Gastroesophageal sphincter (tissue), 4 donors: ENCODE measurements at regions not wholly inside any gene's neighbourhood (a gene's known extent, or its start where the extent isn't known, plus 50 kb on each side); places are given as distances from the start of the nearest gene placed in this dataset.

ENCODE experiments used
- ATAC-seq: fragments of 150-250 bp; one replicate; pipeline ENCODE4 v1.9.1; 2016; ENCODE audit warnings: mild to moderate bottlenecking, moderate library complexity
- H3K27ac ChIP-seq, 4 donors: fragments of 200-600 bp; sonication (generic) in 3 of 4; 1 replicate in 3 of 4; 2 replicates in 1 of 4; pipeline ENCODE4 v1.5.1; 2016 to 2019
- H3K27me3 ChIP-seq: fragments of 200-600 bp; sonication (generic); one replicate; pipeline ENCODE4 v1.5.1; 2019
- H3K36me3 ChIP-seq, 2 donors: fragments of 200-600 bp; sonication (generic); one replicate each; pipeline ENCODE4 v1.5.1; 2019; ENCODE audit warnings: control low read depth in 1 of 2
- H3K4me1 ChIP-seq, 3 donors: fragments of 200-600 bp; sonication (generic); 1 replicate in 2 of 3; 2 replicates in 1 of 3; pipeline ENCODE4 v1.5.1; 2016 to 2019; ENCODE audit warnings: control low read depth in 2 of 3
- H3K4me3 ChIP-seq, 2 donors: fragments of 200-600 bp; sonication (generic); one replicate each; pipeline ENCODE4 v1.5.1; 2019; ENCODE audit warnings: mild to moderate bottlenecking in 1 of 2, moderate library complexity in 1 of 2
- H3K9me3 ChIP-seq, 3 donors: fragments of 200-600 bp; sonication (generic); one replicate each; pipeline ENCODE4 v1.5.1; 2017 to 2019; ENCODE audit warnings: control low read depth in 2 of 3
- CTCF ChIP-seq, 4 experiments: fragments of 200-600 bp in 2 of 4; fragments of 450-650 bp in 2 of 4; sonication (generic) in 1 of 4; IDR thresholded peaks; one replicate each; pipeline ENCODE4 v1.5.1; 2017 to 2019; ENCODE audit warnings: antibody characterized with exemption in 4 of 4, mild to moderate bottlenecking in 2 of 4, moderate library complexity in 2 of 4
- EP300 ChIP-seq: sonication (generic); formaldehyde crosslinking; IDR thresholded peaks from one replicate; pipeline ENCODE4 v1.6.1; 2017; ENCODE audit warnings: antibody characterized with exemption, mild to moderate bottlenecking
- POLR2A ChIP-seq, 2 donors: fragments of 450-650 bp; IDR thresholded peaks; one replicate each; pipeline ENCODE4 v1.6.1; 2017; ENCODE audit warnings: antibody characterized with exemption in 2 of 2, mild to moderate bottlenecking in 2 of 2, moderate library complexity in 1 of 2
- POLR2AphosphoS5 ChIP-seq: sonication (generic); formaldehyde crosslinking; IDR thresholded peaks from one replicate; pipeline ENCODE4 v1.6.1; 2017; ENCODE audit warnings: antibody characterized with exemption
- WGBS, 2 donors: methylation state at CpG; one replicate each; pipeline ENCODE4 v1.1.5; 2018; ENCODE audit warnings: low coverage in 1 of 2; 5-methylcytosine and 5-hydroxymethylcytosine counted together

GRCh38 chr12:24500831-24501230, 448.1 kb downstream of the BCAT1 start:
- Histone ChIP-seq H3K4me1 (peaks cover 0 to 39% (median 3%) of the 10 kb centered on the region in 3 donors), H3K27ac (peak overlapping the region in 1 of 4 donors; percentile 8), H3K4me3 (no peak overlapping the region), H3K36me3 (no peaks in the 10 kb centered on the region), H3K27me3 (peaks cover 9% of the 10 kb centered on the region), H3K9me3 (no peaks in the 10 kb centered on the region)
- no peak for ATAC-seq
- TF ChIP-seq EP300 (no peak), POLR2A (IDR thresholded peaks at IDR 0.05) (no peak), CTCF (IDR thresholded peaks at IDR 0.05) (no peak), POLR2AphosphoS5 (no peak)
- WGBS, 2 donors, result 0 to 26% methylated on average over 1 to 2 of the region's 2 CpGs

GRCh38 chr12:24500421-24500820, 448.5 kb downstream of the BCAT1 start:
- ATAC-seq, result no peak
- 4 to 12% methylated on average over 4 of the region's 4 CpGs for WGBS, 2 donors
- H3K9me3 ChIP-seq, result no peaks in the 10 kb centered on the region
- no peak for TF ChIP-seq POLR2A (IDR thresholded peaks at IDR 0.05)
- TF ChIP-seq CTCF (IDR thresholded peaks at IDR 0.05), result no peak
- no peak for TF ChIP-seq EP300
- peak; percentile 41 for TF ChIP-seq POLR2AphosphoS5
- H3K27me3 ChIP-seq, result peaks cover 9% of the 10 kb centered on the region
- no peak overlapping the region for H3K4me3 ChIP-seq
- H3K36me3 ChIP-seq, result no peaks in the 10 kb centered on the region
- peaks cover 0 to 39% (median 3%) of the 10 kb centered on the region in 3 donors for H3K4me1 ChIP-seq
- peak overlapping the region in 1 of 4 donors; percentile 8 for H3K27ac ChIP-seq

- peak; percentile 74 for ATAC-seq
- Histone ChIP-seq H3K36me3 (no peaks in the 10 kb centered on the region), H3K27me3 (peaks cover 9% of the 10 kb centered on the region), H3K9me3 (no peaks in the 10 kb centered on the region), H3K27ac (peak overlapping the region in 3 of 4 donors; percentile 3 to 59 (median 19)), H3K4me3 (no peak overlapping the region), H3K4me1 (peaks cover 0 to 39% (median 3%) of the 10 kb centered on the region in 3 donors)
- TF ChIP-seq POLR2AphosphoS5 (peak; percentile 55), POLR2A (IDR thresholded peaks at IDR 0.05) (no peak), EP300 (no peak), CTCF (IDR thresholded peaks at IDR 0.05) (no peak)
- 20 to 74% methylated on average over 1 to 8 of the region's 8 CpGs for WGBS, 2 donors
Measured at GRCh38 chr12:24499151-24500146, 449.5 kb downstream of the BCAT1 start.

- WGBS, 2 donors, result 55 to 75% methylated on average over 1 of the region's 1 CpG
- Histone ChIP-seq H3K27me3 (no peaks in the 10 kb centered on the region), H3K4me3 (no peak overlapping the region), H3K4me1 (peaks cover 0 to 39% (median 3%) of the 10 kb centered on the region in 3 donors), H3K27ac (no peak overlapping the region), H3K36me3 (no peaks in the 10 kb centered on the region), H3K9me3 (no peaks in the 10 kb centered on the region)
- TF ChIP-seq POLR2AphosphoS5 (no peak), CTCF (IDR thresholded peaks at IDR 0.05) (no peak), EP300 (no peak), POLR2A (IDR thresholded peaks at IDR 0.05) (no peak)
- ATAC-seq, result peak; percentile 31
Measured at GRCh38 chr12:24496755-24497154, 452.1 kb downstream of the BCAT1 start.
